Neural progenitor cell (in vitro differentiated cells): ENCODE measurements at regions not wholly inside any gene's neighbourhood (a gene's known extent, or its start where the extent isn't known, plus 50 kb on each side); places are given as distances from the start of the nearest gene placed in this dataset.

ENCODE experiments used
- DNase-seq: peaks from one replicate; pipeline ENCODE4 v3.0.0-alpha.2; 2016; ENCODE audit warnings: low spot score
- H2AFZ ChIP-seq: fragments of 200-600 bp; sonication (generic); replicated peaks from 2 replicates; pipeline ENCODE4 v1.6.1; 2016; ENCODE audit warnings: antibody characterized with exemption
- H3F3A ChIP-seq: fragments of 200-600 bp; sonication (generic); 2 replicates; pipeline ENCODE4 v1.6.1; 2016; ENCODE audit warnings: antibody characterized with exemption, low read depth
- H3K27ac ChIP-seq: fragments of 200-600 bp; sonication (generic); 2 replicates; pipeline ENCODE4 v1.5.1; 2016; ENCODE audit warnings: mild to moderate bottlenecking
- H3K27me3 ChIP-seq: fragments of 200-600 bp; sonication (generic); 2 replicates; pipeline ENCODE4 v1.6.1; 2016; ENCODE audit warnings: mild to moderate bottlenecking, moderate library complexity
- H3K36me3 ChIP-seq: fragments of 200-600 bp; sonication (generic); 2 replicates; pipeline ENCODE4 v1.5.1; 2016
- H3K4me1 ChIP-seq: fragments of 200-600 bp; sonication (generic); 2 replicates; pipeline ENCODE4 v1.6.1; 2016; ENCODE audit warnings: mixed run types
- H3K4me2 ChIP-seq: fragments of 200-600 bp; sonication (generic); 2 replicates; pipeline ENCODE4 v1.6.1; 2016
- H3K4me3 ChIP-seq: fragments of 200-600 bp; sonication (generic); 2 replicates; pipeline ENCODE4 v1.5.1; 2016
- H3K79me2 ChIP-seq: fragments of 200-600 bp; sonication (generic); 2 replicates; pipeline ENCODE4 v1.6.1; 2016; ENCODE audit warnings: low read depth
- H3K9ac ChIP-seq: fragments of 200-600 bp; sonication (generic); 2 replicates; pipeline ENCODE4 v1.6.1; 2016
- H3K9me3 ChIP-seq: fragments of 200-600 bp; sonication (generic); 2 replicates; pipeline ENCODE4 v1.5.1; 2016; ENCODE audit warnings: low read depth
- H4K20me1 ChIP-seq: fragments of 200-600 bp; sonication (generic); 2 replicates; pipeline ENCODE4 v1.6.1; 2016; ENCODE audit warnings: low read depth
- H3K27ac Mint-ChIP-seq: 3 replicates; pipeline ENCODE4 v1.8.0; 2021; ENCODE audit warnings: mixed read lengths
- H3K27me3 Mint-ChIP-seq: 2 replicates; pipeline ENCODE4 v1.8.0; 2022; ENCODE audit warnings: low read depth, mild to moderate bottlenecking, inconsistent platforms, moderate library complexity, mixed read lengths; ENCODE audit not compliant: insufficient read depth
- H3K36me3 Mint-ChIP-seq: 3 replicates; pipeline ENCODE4 v1.8.0; 2021; ENCODE audit warnings: mixed read lengths
- H3K4me1 Mint-ChIP-seq: 3 replicates; pipeline ENCODE4 v1.8.0; 2021; ENCODE audit warnings: mixed read lengths
- H3K4me3 Mint-ChIP-seq: 3 replicates; pipeline ENCODE4 v1.8.0; 2021; ENCODE audit warnings: mild to moderate bottlenecking, moderate library complexity, mixed read lengths
- H3K9me3 Mint-ChIP-seq: 3 replicates; pipeline ENCODE4 v1.8.0; 2020; ENCODE audit warnings: mixed read lengths
- EZH2 ChIP-seq: fragments of 200-600 bp; sonication (generic); IDR thresholded peaks from 2 replicates; pipeline ENCODE4 v1.6.1; 2017; ENCODE audit warnings: antibody characterized with exemption, mild to moderate bottlenecking, moderate library complexity
- EZH2phosphoT487 ChIP-seq: fragments of 200-600 bp; sonication (generic); IDR thresholded peaks from 2 replicates; pipeline ENCODE4 v1.6.1; 2017; ENCODE audit warnings: antibody characterized with exemption
- TF ChIP-seq, protein P1 (sequence below): fragments of 200-600 bp; sonication (generic); IDR thresholded peaks from 2 replicates; pipeline ENCODE4 v1.5.1; 2017; ENCODE audit warnings: antibody characterized with exemption, mild to moderate bottlenecking

GRCh38 chr6:91341473-91341872 is 754.6 kb upstream of the MAP3K7 start:
- Mint-ChIP-seq H3K9me3 (peaks cover 5% of the 10 kb centered on the region), H3K4me1 (peaks cover 12% of the 10 kb centered on the region), H3K27ac (no peak overlapping the region), H3K4me3 (peak overlapping the region; percentile 7), H3K27me3 (peaks cover 2% of the 10 kb centered on the region), H3K36me3 (no peaks in the 10 kb centered on the region)
- no peaks in the 10 kb centered on the region for H3K36me3 ChIP-seq
- no peaks in the 10 kb centered on the region for H3K79me2 ChIP-seq
- H3K4me3 ChIP-seq: no peak overlapping the region
- peaks cover 16% of the 10 kb centered on the region for H3K4me1 ChIP-seq
- no peaks in the 10 kb centered on the region for H4K20me1 ChIP-seq
- no peak overlapping the region for H3K27ac ChIP-seq
- H3K9me3 ChIP-seq: peaks cover 5% of the 10 kb centered on the region
- H2AFZ ChIP-seq: peak overlapping the region; percentile 88
- TF ChIP-seq EZH2phosphoT487: no peak
- TF ChIP-seq, protein P1, sequence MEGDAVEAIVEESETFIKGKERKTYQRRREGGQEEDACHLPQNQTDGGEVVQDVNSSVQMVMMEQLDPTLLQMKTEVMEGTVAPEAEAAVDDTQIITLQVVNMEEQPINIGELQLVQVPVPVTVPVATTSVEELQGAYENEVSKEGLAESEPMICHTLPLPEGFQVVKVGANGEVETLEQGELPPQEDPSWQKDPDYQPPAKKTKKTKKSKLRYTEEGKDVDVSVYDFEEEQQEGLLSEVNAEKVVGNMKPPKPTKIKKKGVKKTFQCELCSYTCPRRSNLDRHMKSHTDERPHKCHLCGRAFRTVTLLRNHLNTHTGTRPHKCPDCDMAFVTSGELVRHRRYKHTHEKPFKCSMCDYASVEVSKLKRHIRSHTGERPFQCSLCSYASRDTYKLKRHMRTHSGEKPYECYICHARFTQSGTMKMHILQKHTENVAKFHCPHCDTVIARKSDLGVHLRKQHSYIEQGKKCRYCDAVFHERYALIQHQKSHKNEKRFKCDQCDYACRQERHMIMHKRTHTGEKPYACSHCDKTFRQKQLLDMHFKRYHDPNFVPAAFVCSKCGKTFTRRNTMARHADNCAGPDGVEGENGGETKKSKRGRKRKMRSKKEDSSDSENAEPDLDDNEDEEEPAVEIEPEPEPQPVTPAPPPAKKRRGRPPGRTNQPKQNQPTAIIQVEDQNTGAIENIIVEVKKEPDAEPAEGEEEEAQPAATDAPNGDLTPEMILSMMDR: no peak
- TF ChIP-seq EZH2: no peak
- peaks cover 18% of the 10 kb centered on the region for H3F3A ChIP-seq
- peak; percentile 8 for DNase-seq
- no peak overlapping the region for H3K9ac ChIP-seq
- H3K4me2 ChIP-seq: peak overlapping the region; percentile 47
- H3K27me3 ChIP-seq: no peaks in the 10 kb centered on the region

DNA sequence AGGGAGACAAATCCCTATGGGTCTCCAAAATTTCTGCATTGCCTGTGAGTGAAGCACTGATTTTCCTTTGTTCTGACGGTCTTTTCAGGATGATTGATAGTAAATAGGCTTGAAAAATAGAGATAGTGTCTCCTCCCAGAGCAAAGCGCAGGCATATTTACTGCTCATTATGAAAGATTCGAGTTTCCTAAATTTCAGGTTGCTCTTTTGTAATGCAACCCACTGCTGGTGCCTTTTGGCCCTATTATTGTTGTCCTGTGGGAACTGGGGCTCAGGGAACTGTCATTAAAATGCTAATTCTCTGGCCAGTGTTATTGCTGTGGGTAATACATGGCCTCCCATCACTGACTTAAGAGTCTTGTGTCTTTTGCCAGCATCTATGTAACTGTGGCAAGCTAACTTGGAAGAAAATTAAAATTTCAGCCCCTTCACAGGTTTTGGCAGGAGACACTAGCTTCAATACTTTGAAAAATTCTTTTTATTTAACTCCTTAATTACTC is 754.1 kb upstream of the MAP3K7 start:
- DNase-seq: peak; percentile 11
- H3K4me3 ChIP-seq: no peak overlapping the region
- Mint-ChIP-seq H3K36me3 (no peaks in the 10 kb centered on the region), H3K4me3 (no peak overlapping the region), H3K9me3 (peaks cover 5% of the 10 kb centered on the region), H3K27ac (no peak overlapping the region), H3K4me1 (peaks cover 12% of the 10 kb centered on the region), H3K27me3 (peaks cover 2% of the 10 kb centered on the region)
- H3K36me3 ChIP-seq: no peaks in the 10 kb centered on the region
- no peak overlapping the region for H3K9ac ChIP-seq
- peaks cover 5% of the 10 kb centered on the region for H3K9me3 ChIP-seq
- TF ChIP-seq EZH2 (no peak), EZH2phosphoT487 (no peak)
- TF ChIP-seq, protein P1: no peak
- peak overlapping the region; percentile 47 for H3K4me2 ChIP-seq
- H3K4me1 ChIP-seq: peaks cover 16% of the 10 kb centered on the region
- H2AFZ ChIP-seq: peak overlapping the region; percentile 88
- no peak overlapping the region for H3K27ac ChIP-seq
- peaks cover 18% of the 10 kb centered on the region for H3F3A ChIP-seq
- H4K20me1 ChIP-seq: no peaks in the 10 kb centered on the region
- no peaks in the 10 kb centered on the region for H3K27me3 ChIP-seq
- H3K79me2 ChIP-seq: no peaks in the 10 kb centered on the region

DNA sequence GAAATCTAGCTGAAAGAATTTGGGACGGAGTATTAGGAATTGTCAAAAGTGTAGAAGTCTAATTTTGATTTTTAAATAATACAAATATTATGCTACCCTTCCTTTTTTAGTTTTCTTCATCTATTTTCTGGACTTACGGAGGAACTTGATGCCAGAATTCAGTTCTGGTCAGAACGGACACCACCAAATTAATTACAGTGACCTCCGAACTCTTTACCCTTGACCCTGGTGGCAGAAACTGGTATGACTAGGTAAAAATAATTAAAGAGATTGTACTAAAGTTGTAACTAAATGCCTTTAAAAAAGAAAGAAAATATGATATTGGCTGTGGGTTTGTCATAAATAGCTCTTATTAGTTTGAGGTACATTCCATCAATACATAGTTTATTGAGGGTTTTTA is 751.1 kb upstream of the MAP3K7 start:
- Mint-ChIP-seq H3K9me3 (peaks cover 5% of the 10 kb centered on the region), H3K27ac (no peak overlapping the region), H3K4me3 (no peak overlapping the region), H3K27me3 (peaks cover 4% of the 10 kb centered on the region), H3K4me1 (peaks cover 12% of the 10 kb centered on the region), H3K36me3 (no peaks in the 10 kb centered on the region)
- Histone ChIP-seq H3K27me3 (no peaks in the 10 kb centered on the region), H2AFZ (no peak overlapping the region), H3K9me3 (peaks cover 5% of the 10 kb centered on the region), H3K36me3 (no peaks in the 10 kb centered on the region), H3K4me1 (peaks cover 16% of the 10 kb centered on the region), H3K4me2 (no peak overlapping the region), H3K79me2 (no peaks in the 10 kb centered on the region), H3K4me3 (no peak overlapping the region), H3F3A (peaks cover 18% of the 10 kb centered on the region), H3K9ac (no peak overlapping the region), H4K20me1 (no peaks in the 10 kb centered on the region), H3K27ac (no peak overlapping the region)
- no peak for DNase-seq
- TF ChIP-seq EZH2: no peak
- TF ChIP-seq, protein P1: peak; percentile 38
